ENCODE measurements at regions not wholly inside any gene's neighbourhood (a gene's known extent, or its start where the extent isn't known, plus 50 kb on each side); places are given as distances from the start of the nearest gene placed in this dataset.

- no peaks in the 10 kb centered on the region for H3K27me3 ChIP-seq (ENCODE audit: insufficient read depth, low read length)
- H3K4me3 ChIP-seq (ENCODE audit: low read depth, low read length) = no peak overlapping the region
- no peak overlapping the region for H3K27ac ChIP-seq (ENCODE audit: low read depth, low read length)
- no peaks in the 10 kb centered on the region for H3K36me3 ChIP-seq (ENCODE audit: insufficient read depth, low read length)
- no peaks in the 10 kb centered on the region for H3K4me1 ChIP-seq (ENCODE audit: control insufficient read depth, insufficient read depth, low read length, unreplicated experiment)
- H2AFZ ChIP-seq (ENCODE audit: low read length, unreplicated experiment) = no peak overlapping the region
- no peaks in the 10 kb centered on the region for H3K79me2 ChIP-seq (ENCODE audit: control insufficient read depth, insufficient read depth, low read length, unreplicated experiment)
Observed at GRCh38 chr15:97490429-97490828, 470.1 kb upstream of the ARRDC4 start.

GRCh38 chr15:97501291-97501690 is 459.2 kb upstream of the ARRDC4 start:
- H2AFZ ChIP-seq (ENCODE audit: low read length, unreplicated experiment) = no peak overlapping the region
- no peak overlapping the region for H3K4me3 ChIP-seq (ENCODE audit: low read depth, low read length)
- H3K4me1 ChIP-seq (ENCODE audit: control insufficient read depth, insufficient read depth, low read length, unreplicated experiment) = peaks cover 20% of the 10 kb centered on the region
- H3K27ac ChIP-seq (ENCODE audit: low read depth, low read length) = no peak overlapping the region
- no peaks in the 10 kb centered on the region for H3K79me2 ChIP-seq (ENCODE audit: control insufficient read depth, insufficient read depth, low read length, unreplicated experiment)
- no peaks in the 10 kb centered on the region for H3K27me3 ChIP-seq (ENCODE audit: insufficient read depth, low read length)
- no peaks in the 10 kb centered on the region for H3K36me3 ChIP-seq (ENCODE audit: insufficient read depth, low read length)

GRCh38 chr15:97502038-97502437 is 458.5 kb upstream of the ARRDC4 start:
- H3K4me3 ChIP-seq (ENCODE audit: low read depth, low read length) = no peak overlapping the region
- no peaks in the 10 kb centered on the region for H3K79me2 ChIP-seq (ENCODE audit: control insufficient read depth, insufficient read depth, low read length, unreplicated experiment)
- H3K27ac ChIP-seq (ENCODE audit: low read depth, low read length) = no peak overlapping the region
- H3K4me1 ChIP-seq (ENCODE audit: control insufficient read depth, insufficient read depth, low read length, unreplicated experiment) = peaks cover 20% of the 10 kb centered on the region
- no peak overlapping the region for H2AFZ ChIP-seq (ENCODE audit: low read length, unreplicated experiment)
- H3K27me3 ChIP-seq (ENCODE audit: insufficient read depth, low read length) = no peaks in the 10 kb centered on the region
- H3K36me3 ChIP-seq (ENCODE audit: insufficient read depth, low read length) = no peaks in the 10 kb centered on the region

- H3K4me1 ChIP-seq (ENCODE audit: control insufficient read depth, insufficient read depth, low read length, unreplicated experiment) = peaks cover 20% of the 10 kb centered on the region
- H3K79me2 ChIP-seq (ENCODE audit: control insufficient read depth, insufficient read depth, low read length, unreplicated experiment) = no peaks in the 10 kb centered on the region
- no peak overlapping the region for H3K4me3 ChIP-seq (ENCODE audit: low read depth, low read length)
- H3K27ac ChIP-seq (ENCODE audit: low read depth, low read length) = peak overlapping the region; percentile 86
- H2AFZ ChIP-seq (ENCODE audit: low read length, unreplicated experiment) = peak overlapping the region; percentile 40
- no peaks in the 10 kb centered on the region for H3K27me3 ChIP-seq (ENCODE audit: insufficient read depth, low read length)
- no peaks in the 10 kb centered on the region for H3K36me3 ChIP-seq (ENCODE audit: insufficient read depth, low read length)
Observed at GRCh38 chr15:97504031-97504792, 456.3 kb upstream of the ARRDC4 start.

GRCh38 chr15:97517737-97518136 is 442.8 kb upstream of the ARRDC4 start:
- H3K4me3 ChIP-seq (ENCODE audit: low read depth, low read length) = no peak overlapping the region
- no peaks in the 10 kb centered on the region for H3K4me1 ChIP-seq (ENCODE audit: control insufficient read depth, insufficient read depth, low read length, unreplicated experiment)
- H2AFZ ChIP-seq (ENCODE audit: low read length, unreplicated experiment) = no peak overlapping the region
- no peaks in the 10 kb centered on the region for H3K27me3 ChIP-seq (ENCODE audit: insufficient read depth, low read length)
- H3K79me2 ChIP-seq (ENCODE audit: control insufficient read depth, insufficient read depth, low read length, unreplicated experiment) = no peaks in the 10 kb centered on the region
- H3K36me3 ChIP-seq (ENCODE audit: insufficient read depth, low read length) = no peaks in the 10 kb centered on the region
- no peak overlapping the region for H3K27ac ChIP-seq (ENCODE audit: low read depth, low read length)

GRCh38 chr15:97520689-97521088 is 439.8 kb upstream of the ARRDC4 start:
- H3K4me3 ChIP-seq (ENCODE audit: low read depth, low read length) = no peak overlapping the region
- H3K27ac ChIP-seq (ENCODE audit: low read depth, low read length) = no peak overlapping the region
- no peaks in the 10 kb centered on the region for H3K79me2 ChIP-seq (ENCODE audit: control insufficient read depth, insufficient read depth, low read length, unreplicated experiment)
- H2AFZ ChIP-seq (ENCODE audit: low read length, unreplicated experiment) = no peak overlapping the region
- no peaks in the 10 kb centered on the region for H3K36me3 ChIP-seq (ENCODE audit: insufficient read depth, low read length)
- no peaks in the 10 kb centered on the region for H3K4me1 ChIP-seq (ENCODE audit: control insufficient read depth, insufficient read depth, low read length, unreplicated experiment)
- H3K27me3 ChIP-seq (ENCODE audit: insufficient read depth, low read length) = no peaks in the 10 kb centered on the region

GRCh38 chr15:97521381-97522285 is 438.9 kb upstream of the ARRDC4 start:
- peak overlapping the region; percentile 40 for H3K4me3 ChIP-seq (ENCODE audit: low read depth, low read length)
- H3K27me3 ChIP-seq (ENCODE audit: insufficient read depth, low read length) = no peaks in the 10 kb centered on the region
- no peak overlapping the region for H3K27ac ChIP-seq (ENCODE audit: low read depth, low read length)
- H3K36me3 ChIP-seq (ENCODE audit: insufficient read depth, low read length) = no peaks in the 10 kb centered on the region
- H3K79me2 ChIP-seq (ENCODE audit: control insufficient read depth, insufficient read depth, low read length, unreplicated experiment) = no peaks in the 10 kb centered on the region
- H3K4me1 ChIP-seq (ENCODE audit: control insufficient read depth, insufficient read depth, low read length, unreplicated experiment) = no peaks in the 10 kb centered on the region
- H2AFZ ChIP-seq (ENCODE audit: low read length, unreplicated experiment) = peak overlapping the region; percentile 2

- H3K27me3 ChIP-seq (ENCODE audit: insufficient read depth, low read length) = no peaks in the 10 kb centered on the region
Observed at GRCh38 chr15:97522347-97522746, 438.2 kb upstream of the ARRDC4 start.

GRCh38 chr15:97525809-97526208 is 434.7 kb upstream of the ARRDC4 start:
- H3K4me3 ChIP-seq (ENCODE audit: low read depth, low read length) = no peak overlapping the region
- H2AFZ ChIP-seq (ENCODE audit: low read length, unreplicated experiment) = no peak overlapping the region
- H3K4me1 ChIP-seq (ENCODE audit: control insufficient read depth, insufficient read depth, low read length, unreplicated experiment) = no peaks in the 10 kb centered on the region
- no peaks in the 10 kb centered on the region for H3K79me2 ChIP-seq (ENCODE audit: control insufficient read depth, insufficient read depth, low read length, unreplicated experiment)
- no peaks in the 10 kb centered on the region for H3K36me3 ChIP-seq (ENCODE audit: insufficient read depth, low read length)
- H3K27ac ChIP-seq (ENCODE audit: low read depth, low read length) = no peak overlapping the region
- no peaks in the 10 kb centered on the region for H3K27me3 ChIP-seq (ENCODE audit: insufficient read depth, low read length)

More at GRCh38 chr15:97522347-97522746, 438.2 kb upstream of the ARRDC4 start:
- H2AFZ ChIP-seq (ENCODE audit: low read length, unreplicated experiment) = peak overlapping the region; percentile 2
- H3K36me3 ChIP-seq (ENCODE audit: insufficient read depth, low read length) = no peaks in the 10 kb centered on the region
- H3K27ac ChIP-seq (ENCODE audit: low read depth, low read length) = no peak overlapping the region
- peak overlapping the region; percentile 40 for H3K4me3 ChIP-seq (ENCODE audit: low read depth, low read length)
- no peaks in the 10 kb centered on the region for H3K79me2 ChIP-seq (ENCODE audit: control insufficient read depth, insufficient read depth, low read length, unreplicated experiment)
- H3K4me1 ChIP-seq (ENCODE audit: control insufficient read depth, insufficient read depth, low read length, unreplicated experiment) = no peaks in the 10 kb centered on the region

GRCh38 chr15:97528238-97528637 is 432.3 kb upstream of the ARRDC4 start:
- Histone ChIP-seq H3K4me3 (ENCODE audit: low read depth, low read length) (no peak overlapping the region), H3K79me2 (ENCODE audit: control insufficient read depth, insufficient read depth, low read length, unreplicated experiment) (no peaks in the 10 kb centered on the region), H3K27ac (ENCODE audit: low read depth, low read length) (no peak overlapping the region), H3K27me3 (ENCODE audit: insufficient read depth, low read length) (no peaks in the 10 kb centered on the region), H3K36me3 (ENCODE audit: insufficient read depth, low read length) (no peaks in the 10 kb centered on the region), H2AFZ (ENCODE audit: low read length, unreplicated experiment) (no peak overlapping the region), H3K4me1 (ENCODE audit: control insufficient read depth, insufficient read depth, low read length, unreplicated experiment) (no peaks in the 10 kb centered on the region)
